B cell (primary cell): ENCODE measurements at regions not wholly inside any gene's neighbourhood (a gene's known extent, or its start where the extent isn't known, plus 50 kb on each side); places are given as distances from the start of the nearest gene placed in this dataset.

Experiments used
- ATAC-seq: fragments of 200-7000 bp; cut with Tn5 transposase; one replicate; pipeline ENCODE4 v1.10.0; 2021; ENCODE audit warnings: low read depth, mild to moderate bottlenecking, moderate number of reproducible peaks, moderate library complexity
- CTCF ChIA-PET: fragments of 350-600 bp; sonication (Branson Sonifier 250); formaldehyde crosslinking; loops from one replicate; lab custom pipeline; 2021; ENCODE audit warnings: antibody characterized with exemption, inconsistent platforms; lab: Charles Lee
- POLR2A ChIA-PET: fragments of 350-600 bp; sonication (Branson Sonifier 250); formaldehyde crosslinking; loops from one replicate; lab custom pipeline; 2021; ENCODE audit warnings: antibody characterized with exemption; lab: Charles Lee
- DNase-seq: peaks from one replicate; pipeline ENCODE4 v3.0.0; 2013
- H2AFZ ChIP-seq: 2 replicates; pipeline ENCODE4 v1.6.1; 2012; ENCODE audit warnings: mild to moderate bottlenecking, low read depth, low read length; ENCODE audit not compliant: insufficient read depth, poor library complexity, severe bottlenecking
- H3K27ac ChIP-seq, 2 donors: 1 replicate in 1 of 2; 2 replicates in 1 of 2; pipeline ENCODE4 v1.5.1; 2012 to 2013; ENCODE audit warnings: low read length in 2 of 2, mild to moderate bottlenecking in 2 of 2, moderate library complexity in 1 of 2
- H3K27me3 ChIP-seq, 4 experiments: fragments of 200-600 bp in 1 of 4; sonication (generic) in 1 of 4; replicated peaks in 1 of 4; 1 replicate in 2 of 4; 2 replicates in 2 of 4; pipeline versions ENCODE4 v1.6.1 to v1.7.0; 2013 to 2016; ENCODE audit warnings: low read length in 3 of 4, mild to moderate bottlenecking in 2 of 4, mixed read lengths in 1 of 4, moderate library complexity in 1 of 4; ENCODE audit not compliant: insufficient read depth in 4 of 4, control insufficient read depth in 3 of 4; ENCODE audit errors: control extremely low read depth in 1 of 4
- H3K36me3 ChIP-seq, 2 experiments: replicated peaks in 1 of 2; 1 replicate in 1 of 2; 2 replicates in 1 of 2; pipeline versions ENCODE4 v1.6.1 to v1.7.1; 2013; ENCODE audit warnings: low read length in 1 of 2; ENCODE audit not compliant: insufficient read depth in 2 of 2, control insufficient read depth in 1 of 2; ENCODE audit errors: control extremely low read depth in 1 of 2, extremely low read depth in 1 of 2
- H3K4me1 ChIP-seq, 2 donors: fragments of 200-600 bp in 1 of 2; sonication (generic) in 1 of 2; 1 replicate in 1 of 2; 2 replicates in 1 of 2; pipeline versions ENCODE4 v1.5.1 to v1.6.1; 2013 to 2017; ENCODE audit warnings: low read length in 2 of 2; ENCODE audit not compliant: control insufficient read depth in 2 of 2, insufficient read depth in 2 of 2
- H3K4me2 ChIP-seq: replicated peaks from 2 replicates; pipeline ENCODE3; 2012; ENCODE audit warnings: mild to moderate bottlenecking, low read depth, low read length; ENCODE audit not compliant: poor library complexity, severe bottlenecking
- H3K4me3 ChIP-seq, 5 experiments: fragments of 200-600 bp in 1 of 5; sonication (generic) in 1 of 5; 1 replicate in 3 of 5; 2 replicates in 2 of 5; pipeline versions ENCODE4 v1.5.1 to v1.7.0; 2011 to 2016; ENCODE audit warnings: low read length in 4 of 5, mild to moderate bottlenecking in 4 of 5, low read depth in 2 of 5, control low read depth in 1 of 5, moderate library complexity in 1 of 5; ENCODE audit not compliant: insufficient read depth in 1 of 5; ENCODE audit errors: control extremely low read depth in 1 of 5, extremely low read depth in 1 of 5
- H3K79me2 ChIP-seq: fragments of 200-600 bp; sonication (generic); one replicate; pipeline ENCODE4 v1.6.0; 2016; ENCODE audit warnings: low read length; ENCODE audit not compliant: control insufficient read depth, insufficient read depth
- H3K9ac ChIP-seq: fragments of 200-600 bp; sonication (generic); 2 replicates; pipeline ENCODE4 v1.6.1; 2017; ENCODE audit warnings: mild to moderate bottlenecking, low read length, moderate library complexity
- H3K9me3 ChIP-seq, 3 donors: one replicate each; pipeline versions ENCODE4 v1.6.1 to v1.7.1; 2013; ENCODE audit warnings: low read length in 2 of 3; ENCODE audit not compliant: control insufficient read depth in 2 of 3, insufficient read depth in 1 of 3; ENCODE audit errors: control extremely low read depth in 1 of 3
- H4K20me1 ChIP-seq: 2 replicates; pipeline ENCODE4 v1.6.0; 2012; ENCODE audit warnings: mild to moderate bottlenecking, low read length; ENCODE audit not compliant: insufficient read depth, control insufficient read depth, poor library complexity, severe bottlenecking
- H3K27ac Mint-ChIP-seq: one replicate; pipeline ENCODE4 v1.8.0; 2021; ENCODE audit warnings: mixed read lengths
- H3K27me3 Mint-ChIP-seq: one replicate; pipeline ENCODE4 v1.8.0; 2021; ENCODE audit warnings: mixed read lengths
- H3K4me1 Mint-ChIP-seq: one replicate; pipeline ENCODE4 v1.8.0; 2021; ENCODE audit warnings: mixed read lengths
- H3K4me3 Mint-ChIP-seq: one replicate; pipeline ENCODE4 v1.8.0; 2021; ENCODE audit warnings: mixed read lengths
- H3K9me3 Mint-ChIP-seq: one replicate; pipeline ENCODE4 v1.8.0; 2022; ENCODE audit warnings: mixed read lengths; ENCODE audit not compliant: insufficient read depth
- EZH2 ChIP-seq: IDR thresholded peaks from 2 replicates; pipeline ENCODE4 v1.6.1; 2012; ENCODE audit warnings: borderline replicate concordance, low read depth, mild to moderate bottlenecking, moderate library complexity, low read length; ENCODE audit not compliant: insufficient read depth, poor library complexity, severe bottlenecking
- WGBS: methylation state at CpG from one replicate; pipeline ENCODE4 v1.1.5; 2013; ENCODE audit warnings: missing lambda C conversion rate; ENCODE audit not compliant: insufficient coverage; 5-methylcytosine and 5-hydroxymethylcytosine counted together
- intact Hi-C: fragments of 100-400 bp; cut with micrococcal nuclease; formaldehyde crosslinking; loops from one replicate; pipeline ENCODE4 v1.10.0; 2022
- TF ChIP-seq, protein P1 (sequence below): fragments of 200-600 bp; IDR thresholded peaks from one replicate; pipeline ENCODE4 v1.8.0; 2022; ENCODE audit warnings: antibody characterized with exemption, mild to moderate bottlenecking

DNA sequence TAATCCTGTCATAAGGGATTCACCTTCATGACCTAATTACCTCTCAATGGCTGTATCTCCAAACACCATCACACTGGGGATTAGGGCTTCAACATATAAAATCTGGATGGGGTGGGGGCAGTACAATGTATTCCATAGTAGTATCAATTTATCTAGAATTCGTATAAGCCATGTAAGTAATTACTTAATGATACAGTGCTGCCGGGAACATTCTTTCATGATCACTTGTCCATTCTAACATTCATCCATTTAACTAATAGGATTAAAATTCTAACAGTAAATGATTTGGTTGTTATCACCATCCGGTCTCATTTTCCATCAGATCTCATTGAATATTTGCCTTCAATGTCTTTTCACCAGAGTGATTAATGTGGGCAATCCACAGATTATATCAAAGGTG is 1620.9 kb upstream of the TENM3 start:
- H3K27me3 Mint-ChIP-seq, result no peaks in the 10 kb centered on the region

DNA sequence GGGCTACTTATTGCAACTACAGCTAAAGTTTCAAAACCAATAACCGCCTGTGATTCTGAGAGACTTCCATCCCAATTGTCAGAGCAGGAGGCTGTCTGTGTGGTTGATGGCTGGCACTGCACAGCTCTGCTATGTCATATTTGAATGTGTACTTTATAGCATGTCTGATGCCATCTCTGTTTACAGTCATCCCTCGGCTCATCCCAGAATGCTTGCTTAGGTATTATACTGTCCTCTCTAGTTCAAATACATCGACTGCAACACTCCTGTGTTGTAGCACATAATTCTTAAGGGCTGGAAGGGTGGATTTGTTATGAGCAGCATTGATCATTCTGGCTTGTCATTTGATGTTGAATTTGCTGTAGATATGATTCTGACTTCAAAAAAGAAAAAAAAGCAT is 1617.5 kb upstream of the TENM3 start:
- TF ChIP-seq, protein P1, sequence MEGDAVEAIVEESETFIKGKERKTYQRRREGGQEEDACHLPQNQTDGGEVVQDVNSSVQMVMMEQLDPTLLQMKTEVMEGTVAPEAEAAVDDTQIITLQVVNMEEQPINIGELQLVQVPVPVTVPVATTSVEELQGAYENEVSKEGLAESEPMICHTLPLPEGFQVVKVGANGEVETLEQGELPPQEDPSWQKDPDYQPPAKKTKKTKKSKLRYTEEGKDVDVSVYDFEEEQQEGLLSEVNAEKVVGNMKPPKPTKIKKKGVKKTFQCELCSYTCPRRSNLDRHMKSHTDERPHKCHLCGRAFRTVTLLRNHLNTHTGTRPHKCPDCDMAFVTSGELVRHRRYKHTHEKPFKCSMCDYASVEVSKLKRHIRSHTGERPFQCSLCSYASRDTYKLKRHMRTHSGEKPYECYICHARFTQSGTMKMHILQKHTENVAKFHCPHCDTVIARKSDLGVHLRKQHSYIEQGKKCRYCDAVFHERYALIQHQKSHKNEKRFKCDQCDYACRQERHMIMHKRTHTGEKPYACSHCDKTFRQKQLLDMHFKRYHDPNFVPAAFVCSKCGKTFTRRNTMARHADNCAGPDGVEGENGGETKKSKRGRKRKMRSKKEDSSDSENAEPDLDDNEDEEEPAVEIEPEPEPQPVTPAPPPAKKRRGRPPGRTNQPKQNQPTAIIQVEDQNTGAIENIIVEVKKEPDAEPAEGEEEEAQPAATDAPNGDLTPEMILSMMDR, result no peak
- no peak for TF ChIP-seq EZH2
- Mint-ChIP-seq H3K4me3 (no peak overlapping the region), H3K27me3 (no peaks in the 10 kb centered on the region), H3K4me1 (no peaks in the 10 kb centered on the region), H3K27ac (no peak overlapping the region), H3K9me3 (peaks cover 3% of the 10 kb centered on the region)
- Histone ChIP-seq H3K4me2 (no peak overlapping the region), H3K27me3 (no peaks in the 10 kb centered on the region), H3K9me3 (no peaks in the 10 kb centered on the region), H3K4me3 (no peak overlapping the region), H4K20me1 (no peaks in the 10 kb centered on the region), H3K27ac (no peak overlapping the region), H3K4me1 (no peaks in the 10 kb centered on the region), H3K9ac (no peak overlapping the region), H3K79me2 (no peaks in the 10 kb centered on the region), H3K36me3 (no peaks in the 10 kb centered on the region), H2AFZ (no peak overlapping the region)
- no CpG with 5 or more reads among the region's 3 CpGs for WGBS
- POLR2A ChIA-PET, result no interaction called here
- ATAC-seq, result no peak
- intact Hi-C loops, result no loop called here
- DNase-seq, result no peak
- CTCF ChIA-PET, result no interaction called here

More for the DNA sequence above, 1620.9 kb upstream of the TENM3 start:
- H3K4me3 Mint-ChIP-seq, result no peak overlapping the region
- ATAC-seq, result no peak
- Histone ChIP-seq H3K36me3 (no peaks in the 10 kb centered on the region), H3K27ac (no peak overlapping the region), H3K9ac (no peak overlapping the region), H3K4me3 (no peak overlapping the region), H3K9me3 (no peaks in the 10 kb centered on the region), H3K4me1 (no peaks in the 10 kb centered on the region), H3K27me3 (no peaks in the 10 kb centered on the region), H2AFZ (no peak overlapping the region), H4K20me1 (no peaks in the 10 kb centered on the region), H3K4me2 (no peak overlapping the region), H3K79me2 (no peaks in the 10 kb centered on the region)
- no CpG with 5 or more reads among the region's 3 CpGs for WGBS
- ChIA-PET POLR2A (no interaction called here), CTCF (no interaction called here)
- TF ChIP-seq, protein P1, result no peak
- no peak for TF ChIP-seq EZH2
- H3K9me3 Mint-ChIP-seq, result peaks cover 3% of the 10 kb centered on the region
- no peak for DNase-seq
- intact Hi-C loops, result no loop called here
- no peak overlapping the region for H3K27ac Mint-ChIP-seq
- no peaks in the 10 kb centered on the region for H3K4me1 Mint-ChIP-seq
